H9 (cell line): ENCODE measurements at regions not wholly inside any gene's neighbourhood (a gene's known extent, or its start where the extent isn't known, plus 50 kb on each side); places are given as distances from the start of the nearest gene placed in this dataset.

Source experiments
- DNase-seq: peaks from one replicate; pipeline ENCODE4 v3.0.0-alpha.2; 2017
- H2AFZ ChIP-seq: one replicate; pipeline ENCODE4 v1.6.1; 2013; ENCODE audit warnings: mild to moderate bottlenecking, low read length, control low read depth, moderate library complexity
- H2AK5ac ChIP-seq: 2 replicates; pipeline ENCODE4 v1.6.1; 2013; ENCODE audit warnings: low read length, control low read depth, mixed read lengths; ENCODE audit not compliant: insufficient read length
- H2BK120ac ChIP-seq: one replicate; pipeline ENCODE4 v1.6.1; 2013; ENCODE audit warnings: low read depth, mild to moderate bottlenecking, low read length, control low read depth, inconsistent platforms; ENCODE audit not compliant: poor library complexity, severe bottlenecking
- H2BK12ac ChIP-seq: 2 replicates; pipeline ENCODE4 v1.6.1; 2013; ENCODE audit warnings: low read length, control low read depth, mixed read lengths, low read depth; ENCODE audit not compliant: insufficient read length
- H2BK15ac ChIP-seq: 2 replicates; pipeline ENCODE4 v1.6.1; 2013; ENCODE audit warnings: low read depth, low read length, control low read depth
- H2BK20ac ChIP-seq: one replicate; pipeline ENCODE4 v1.6.1; 2013; ENCODE audit warnings: low read depth, mild to moderate bottlenecking, low read length, control low read depth, inconsistent platforms; ENCODE audit not compliant: poor library complexity, severe bottlenecking
- H2BK5ac ChIP-seq: 2 replicates; pipeline ENCODE4 v1.6.1; 2013; ENCODE audit warnings: low read length, control low read depth, mixed read lengths; ENCODE audit not compliant: insufficient read length
- H3K14ac ChIP-seq: 2 replicates; pipeline ENCODE4 v1.6.1; 2013; ENCODE audit warnings: low read length, control low read depth; ENCODE audit not compliant: insufficient read depth
- H3K18ac ChIP-seq: 2 replicates; pipeline ENCODE4 v1.6.1; 2013; ENCODE audit warnings: low read depth, mild to moderate bottlenecking, mixed read lengths, low read length, control low read depth; ENCODE audit not compliant: insufficient read length
- H3K23ac ChIP-seq: 2 replicates; pipeline ENCODE4 v1.6.1; 2013; ENCODE audit warnings: low read length, control low read depth, mixed read lengths, low read depth; ENCODE audit not compliant: insufficient read length
- H3K23me2 ChIP-seq: 2 replicates; pipeline ENCODE4 v1.6.1; 2013; ENCODE audit warnings: low read depth, mild to moderate bottlenecking, mixed read lengths, low read length, control low read depth; ENCODE audit not compliant: insufficient read length, poor library complexity, severe bottlenecking
- H3K27ac ChIP-seq: 2 replicates; pipeline ENCODE4 v1.5.1; 2013; ENCODE audit warnings: low read length, control low read depth, mixed read lengths, low read depth; ENCODE audit not compliant: insufficient read length
- H3K27me3 ChIP-seq: 2 replicates; pipeline ENCODE4 v1.6.1; 2013; ENCODE audit warnings: low read length, control low read depth, inconsistent platforms; ENCODE audit not compliant: insufficient read depth
- H3K4ac ChIP-seq: 2 replicates; pipeline ENCODE4 v1.6.1; 2013; ENCODE audit warnings: low read depth, mild to moderate bottlenecking, control low read depth, inconsistent platforms, low read length, moderate library complexity
- H3K4me1 ChIP-seq: 2 replicates; pipeline ENCODE4 v1.6.1; 2013; ENCODE audit warnings: low read length, control low read depth, inconsistent platforms; ENCODE audit not compliant: insufficient read depth
- H3K4me2 ChIP-seq: 2 replicates; pipeline ENCODE4 v1.6.1; 2013; ENCODE audit warnings: low read length, control low read depth, mixed read lengths; ENCODE audit not compliant: insufficient read length, insufficient read depth
- H3K56ac ChIP-seq: 2 replicates; pipeline ENCODE4 v1.6.1; 2013; ENCODE audit warnings: low read depth, mild to moderate bottlenecking, mixed read lengths, low read length, control low read depth; ENCODE audit not compliant: insufficient read length
- H3K79me1 ChIP-seq: 2 replicates; pipeline ENCODE4 v1.6.1; 2013; ENCODE audit warnings: low read depth, mild to moderate bottlenecking, moderate library complexity, low read length, control low read depth, inconsistent platforms; ENCODE audit not compliant: insufficient read depth, poor library complexity, severe bottlenecking
- H3K79me2 ChIP-seq: 2 replicates; pipeline ENCODE4 v1.6.1; 2013; ENCODE audit warnings: low read length, control low read depth, inconsistent platforms; ENCODE audit not compliant: insufficient read depth
- H3K9ac ChIP-seq: 2 replicates; pipeline ENCODE4 v1.6.1; 2013; ENCODE audit warnings: low read length, control low read depth, mixed read lengths; ENCODE audit not compliant: insufficient read length; ENCODE audit errors: extremely low read depth
- H3K9me3 ChIP-seq: one replicate; pipeline ENCODE4 v1.6.1; 2013; ENCODE audit warnings: low read depth, low read length, inconsistent platforms; ENCODE audit not compliant: control insufficient read depth
- H3T11ph ChIP-seq: one replicate; pipeline ENCODE4 v1.6.1; 2013; ENCODE audit warnings: mild to moderate bottlenecking, low read length, control low read depth, inconsistent platforms
- H4K20me1 ChIP-seq: one replicate; pipeline ENCODE4 v1.6.1; 2013; ENCODE audit not compliant: control insufficient read depth, insufficient read length, insufficient read depth
- H4K5ac ChIP-seq: 2 replicates; pipeline ENCODE4 v1.6.1; 2013; ENCODE audit warnings: low read depth, mild to moderate bottlenecking, mixed read lengths, low read length, control low read depth; ENCODE audit not compliant: insufficient read length
- H4K8ac ChIP-seq: replicated peaks from 2 replicates; pipeline ENCODE4 v1.6.1; 2013; ENCODE audit warnings: low read length, control low read depth, mixed read lengths, low read depth; ENCODE audit not compliant: insufficient read length
- H4K91ac ChIP-seq: 2 replicates; pipeline ENCODE4 v1.6.1; 2013; ENCODE audit warnings: low read depth, mild to moderate bottlenecking, moderate library complexity, mixed read lengths, low read length, control low read depth; ENCODE audit not compliant: insufficient read length
- H3K27ac Mint-ChIP-seq, 3 experiments: 2 replicates in 2 of 3; 3 replicates in 1 of 3; pipeline ENCODE4 v1.8.0; 2020 to 2021; ENCODE audit warnings: mixed read lengths in 3 of 3, mild to moderate bottlenecking in 1 of 3, moderate library complexity in 1 of 3
- H3K27me3 Mint-ChIP-seq: 2 replicates; pipeline ENCODE4 v1.8.0; 2021; ENCODE audit warnings: low read depth, mild to moderate bottlenecking, moderate library complexity, mixed read lengths
- H3K36me3 Mint-ChIP-seq, 3 experiments: 2 replicates in 2 of 3; 3 replicates in 1 of 3; pipeline ENCODE4 v1.8.0; 2020 to 2021; ENCODE audit warnings: low read depth in 3 of 3, mixed read lengths in 3 of 3; ENCODE audit not compliant: insufficient read depth in 1 of 3
- H3K4me1 Mint-ChIP-seq, 2 experiments: 2 replicates each; pipeline ENCODE4 v1.8.0; 2020; ENCODE audit warnings: mixed read lengths in 2 of 2
- H3K4me3 Mint-ChIP-seq, 2 experiments: 2 replicates in 1 of 2; 3 replicates in 1 of 2; pipeline ENCODE4 v1.8.0; 2020 to 2021; ENCODE audit warnings: mild to moderate bottlenecking in 2 of 2, mixed read lengths in 2 of 2, moderate library complexity in 1 of 2
- H3K9me3 Mint-ChIP-seq, 2 experiments: 2 replicates in 1 of 2; 3 replicates in 1 of 2; pipeline ENCODE4 v1.8.0; 2020; ENCODE audit warnings: mild to moderate bottlenecking in 2 of 2, mixed read lengths in 2 of 2, moderate library complexity in 1 of 2
- WGBS: extraction: QIAGEN DNeasy Blood & Tissue Kit; methylation state at CpG from one replicate; pipeline ENCODE4 v1.1.7; 2013; ENCODE audit warnings: missing lambda C conversion rate, low lambda C conversion rate, mixed read lengths; ENCODE audit not compliant: insufficient read length; ENCODE audit errors: extremely low coverage; 5-methylcytosine and 5-hydroxymethylcytosine counted together
- TF ChIP-seq, protein P1 (sequence below): fragments of 200-600 bp; sonication (generic); conservative IDR thresholded peaks from 3 replicates; pipeline ENCODE4 v1.8.0; 2021; ENCODE audit warnings: antibody characterized with exemption, mild to moderate bottlenecking

DNA sequence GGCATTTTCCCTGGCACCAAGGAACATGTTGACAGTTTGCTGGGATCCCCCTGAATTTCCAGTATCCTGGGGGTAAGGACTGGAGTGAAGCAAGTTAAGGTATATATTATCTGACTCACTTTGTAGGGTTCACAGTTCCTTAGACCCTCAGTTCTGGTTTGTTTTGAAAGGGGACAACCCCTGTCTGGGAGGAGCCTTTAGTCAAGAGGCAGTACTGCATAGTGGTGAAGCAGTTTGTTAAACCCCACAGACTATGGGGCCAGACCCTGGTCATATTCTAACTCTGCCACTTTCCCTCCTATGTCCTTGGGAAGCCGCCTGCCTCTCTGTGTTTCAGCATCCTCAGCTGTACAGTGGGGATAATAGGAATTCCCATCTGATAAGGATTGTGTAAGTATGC, 145.5 kb upstream of the ZFHX3 start:
- Histone ChIP-seq H3K4me2 (no peak overlapping the region), H2AK5ac (no peak overlapping the region), H3K27me3 (no peaks in the 10 kb centered on the region), H3K18ac (no peak overlapping the region), H3K9ac (no peak overlapping the region), H2AFZ (no peak overlapping the region), H3T11ph (no peak overlapping the region), H3K79me1 (no peaks in the 10 kb centered on the region), H3K27ac (no peak overlapping the region), H2BK20ac (no peak overlapping the region), H3K23me2 (no peaks in the 10 kb centered on the region), H4K91ac (no peak overlapping the region), H3K56ac (no peak overlapping the region), H3K14ac (no peak overlapping the region), H3K9me3 (no peaks in the 10 kb centered on the region), H4K5ac (no peak overlapping the region), H3K23ac (no peak overlapping the region), H4K8ac (no peak overlapping the region), H3K4me1 (no peaks in the 10 kb centered on the region), H2BK15ac (no peak overlapping the region), H2BK12ac (no peak overlapping the region), H2BK120ac (no peak overlapping the region), H2BK5ac (no peak overlapping the region), H3K4ac (no peak overlapping the region), H4K20me1 (no peaks in the 10 kb centered on the region), H3K79me2 (no peaks in the 10 kb centered on the region)
- Mint-ChIP-seq H3K4me1 (peaks cover 0 to 12% of the 10 kb centered on the region in 2 experiments; a peak in 3 of 4 replicates), H3K36me3 (no peaks in the 10 kb centered on the region), H3K9me3 (no peaks in the 10 kb centered on the region), H3K27me3 (peaks cover 52% of the 10 kb centered on the region), H3K27ac (no peak overlapping the region), H3K4me3 (no peak overlapping the region)
- DNase-seq: no peak
- WGBS: no CpG with 5 or more reads among the region's 1 CpG
- TF ChIP-seq, protein P1, sequence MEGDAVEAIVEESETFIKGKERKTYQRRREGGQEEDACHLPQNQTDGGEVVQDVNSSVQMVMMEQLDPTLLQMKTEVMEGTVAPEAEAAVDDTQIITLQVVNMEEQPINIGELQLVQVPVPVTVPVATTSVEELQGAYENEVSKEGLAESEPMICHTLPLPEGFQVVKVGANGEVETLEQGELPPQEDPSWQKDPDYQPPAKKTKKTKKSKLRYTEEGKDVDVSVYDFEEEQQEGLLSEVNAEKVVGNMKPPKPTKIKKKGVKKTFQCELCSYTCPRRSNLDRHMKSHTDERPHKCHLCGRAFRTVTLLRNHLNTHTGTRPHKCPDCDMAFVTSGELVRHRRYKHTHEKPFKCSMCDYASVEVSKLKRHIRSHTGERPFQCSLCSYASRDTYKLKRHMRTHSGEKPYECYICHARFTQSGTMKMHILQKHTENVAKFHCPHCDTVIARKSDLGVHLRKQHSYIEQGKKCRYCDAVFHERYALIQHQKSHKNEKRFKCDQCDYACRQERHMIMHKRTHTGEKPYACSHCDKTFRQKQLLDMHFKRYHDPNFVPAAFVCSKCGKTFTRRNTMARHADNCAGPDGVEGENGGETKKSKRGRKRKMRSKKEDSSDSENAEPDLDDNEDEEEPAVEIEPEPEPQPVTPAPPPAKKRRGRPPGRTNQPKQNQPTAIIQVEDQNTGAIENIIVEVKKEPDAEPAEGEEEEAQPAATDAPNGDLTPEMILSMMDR: no peak
